ENCODE measurements at regions not wholly inside any gene's neighbourhood (a gene's known extent, or its start where the extent isn't known, plus 50 kb on each side); places are given as distances from the start of the nearest gene placed in this dataset.

DNA sequence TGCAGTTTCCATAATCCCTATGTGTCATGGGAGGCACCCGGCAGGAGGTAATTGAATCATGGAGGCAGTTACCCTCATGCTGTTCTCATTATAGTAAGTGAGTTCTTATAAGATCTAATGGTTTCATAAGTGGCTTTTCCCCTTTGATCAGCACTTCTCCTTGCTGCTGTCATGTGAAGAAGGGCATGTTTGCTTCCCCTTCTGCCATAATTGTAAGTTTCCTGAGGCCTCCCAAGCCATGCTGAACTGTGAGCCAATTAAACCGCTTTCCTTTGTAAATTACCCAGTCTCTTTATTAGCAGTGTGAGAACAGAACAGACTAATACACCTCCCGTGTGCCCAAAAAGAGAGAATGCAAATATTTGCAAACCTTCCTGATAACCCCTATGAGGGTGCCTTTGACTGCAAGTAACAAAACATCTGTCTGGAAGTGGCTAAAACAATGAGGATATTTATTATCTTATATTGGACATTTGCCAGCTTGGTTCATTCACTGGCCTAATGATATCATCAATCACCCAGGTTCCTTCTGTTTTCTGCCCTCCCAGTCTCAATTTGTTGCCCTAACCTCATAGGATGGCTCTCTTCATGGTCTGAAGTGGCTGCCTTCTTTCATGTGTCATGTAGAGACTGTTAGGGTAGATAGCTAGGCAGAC is 68.7 kb downstream of the BHLHE40 start (continued):
- TF ChIP-seq NR2C2 (CRISPR knock-in tag; IDR thresholded peaks at IDR 0.05; ENCODE audit: borderline replicate concordance), result no peak

DNA sequence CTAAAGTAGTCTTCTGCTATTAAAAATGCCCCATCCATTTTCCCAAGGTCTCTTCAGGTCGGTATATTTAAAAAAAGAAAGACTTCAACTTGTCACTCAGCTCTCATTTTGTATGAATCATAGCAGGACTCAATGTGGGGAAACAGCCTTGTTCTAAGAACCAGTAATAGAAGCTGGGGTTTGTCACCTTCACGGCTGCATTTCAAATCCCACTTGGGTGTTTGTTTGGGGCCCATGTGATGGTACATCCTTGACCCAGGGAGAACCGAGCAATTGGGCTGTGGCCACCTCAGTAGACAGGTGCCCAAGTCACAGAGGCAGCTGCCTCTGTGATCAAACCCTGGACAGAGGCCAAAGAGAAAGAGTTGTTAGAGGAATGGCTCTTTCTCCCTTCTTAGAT is 70.3 kb upstream of the ARL8B start:
- Histone ChIP-seq H3K4me3 (replicated peaks in 1 of 3; ENCODE audit: insufficient read depth in 1 of 3, low read depth in 2 of 3, low read length in 3 of 3) (no peak overlapping the region), H3K27me3 (ENCODE audit: control insufficient read depth in 1 of 2, insufficient read depth in 2 of 2, low read length in 2 of 2) (peaks cover 0 to 11% of the 10 kb centered on the region in 2 experiments; a peak in 1 of 5 replicates), H3K27ac (ENCODE audit: extremely low read length, insufficient read depth, low read length) (no peak overlapping the region), H3K4me2 (ENCODE audit: low read depth, low read length) (no peak overlapping the region), H3K9me3 (ENCODE audit: low read length) (peaks cover 6% of the 10 kb centered on the region; the same call in 1 of the 2 replicates), H3K4me1 (ENCODE audit: insufficient read depth, low read length) (peaks cover 6% of the 10 kb centered on the region; the same call in 1 of the 2 replicates), H3K9ac (ENCODE audit: insufficient read depth, low read depth, low read length) (no peak overlapping the region), H3K36me3 (replicated peaks in 1 of 2; ENCODE audit: control insufficient read depth in 1 of 2, insufficient read depth in 2 of 2, low read length in 2 of 2) (no peaks in the 10 kb centered on the region), H2AFZ (ENCODE audit: low read length) (no peak overlapping the region), H3K79me2 (ENCODE audit: insufficient read depth, low read length) (no peaks in the 10 kb centered on the region), H4K20me1 (ENCODE audit: insufficient read depth, low read length) (no peaks in the 10 kb centered on the region)
- DNase-seq (ENCODE audit: low spot score) (no peak), ATAC-seq (no peak), FAIRE-seq (no peak)
- intact Hi-C loops (cut with micrococcal nuclease; ENCODE audit: unreplicated experiment) (no loop called here), in situ Hi-C loops (cut with HindIII; ENCODE audit: extremely low pct_ligation_motif_present, low pct_unique_long_range_greater_than_20kb) (loop anchor here (5.0 kb wide), 1 partner anchor 329 kb away; no protein-coding TSS in a partner anchor)
- no TSS peak for BruUV-seq (replicated peaks)
- WGBS (ENCODE audit: low lambda C conversion rate), result 0% methylated on average over 3 of the region's 3 CpGs
- CTCF ChIA-PET (ENCODE audit: low intra/inter-chr PET ratio, low total read pairs), result no interaction called here
- no peak for TF ChIP-seq ZNF350 (CRISPR knock-in tag; IDR thresholded peaks at IDR 0.05; ENCODE audit: borderline replicate concordance, low read depth)
- no peak for TF ChIP-seq ATAD3A (CRISPR knock-in tag; IDR thresholded peaks at IDR 0.05)
- TF ChIP-seq RNF2 (conservative IDR thresholded peaks at IDR 0.05; ENCODE audit: low read depth), result no peak
- no peak for TF ChIP-seq SMARCC2 (IDR thresholded peaks at IDR 0.05)
- TF ChIP-seq, protein P1, sequence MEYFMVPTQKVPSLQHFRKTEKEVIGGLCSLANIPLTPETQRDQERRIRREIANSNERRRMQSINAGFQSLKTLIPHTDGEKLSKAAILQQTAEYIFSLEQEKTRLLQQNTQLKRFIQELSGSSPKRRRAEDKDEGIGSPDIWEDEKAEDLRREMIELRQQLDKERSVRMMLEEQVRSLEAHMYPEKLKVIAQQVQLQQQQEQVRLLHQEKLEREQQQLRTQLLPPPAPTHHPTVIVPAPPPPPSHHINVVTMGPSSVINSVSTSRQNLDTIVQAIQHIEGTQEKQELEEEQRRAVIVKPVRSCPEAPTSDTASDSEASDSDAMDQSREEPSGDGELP (IDR thresholded peaks at IDR 0.05; ENCODE audit: borderline replicate concordance, low read depth), result no peak
- TF ChIP-seq KDM6A (CRISPR knock-in tag; IDR thresholded peaks at IDR 0.05; ENCODE audit: low read depth), result no peak
- TF ChIP-seq, protein P2, sequence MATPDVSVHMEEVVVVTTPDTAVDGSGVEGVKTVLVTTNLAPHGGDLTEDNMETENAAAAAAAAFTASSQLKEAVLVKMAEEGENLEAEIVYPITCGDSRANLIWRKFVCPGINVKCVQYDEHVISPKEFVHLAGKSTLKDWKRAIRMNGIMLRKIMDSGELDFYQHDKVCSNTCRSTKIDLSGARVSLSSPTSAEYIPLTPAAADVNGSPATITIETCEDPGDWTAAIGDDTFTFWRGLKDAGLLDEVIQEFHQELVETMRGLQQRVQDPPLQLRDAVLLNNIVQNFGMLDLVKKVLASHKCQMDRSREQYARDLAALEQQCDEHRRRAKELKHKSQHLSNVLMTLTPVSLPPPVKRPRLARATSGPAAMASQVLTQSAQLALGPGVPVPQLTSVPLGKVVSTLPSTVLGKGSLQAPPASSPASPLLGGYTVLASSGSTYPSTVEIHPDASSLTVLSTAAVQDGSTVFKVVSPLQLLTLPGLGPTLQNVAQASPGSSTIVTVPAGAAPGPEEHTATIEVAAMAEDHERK (CRISPR knock-in tag; IDR thresholded peaks at IDR 0.05; ENCODE audit: low read depth), result no peak
- no peak for TF ChIP-seq IKZF1 (IDR thresholded peaks at IDR 0.05)
- TF ChIP-seq, protein P3, sequence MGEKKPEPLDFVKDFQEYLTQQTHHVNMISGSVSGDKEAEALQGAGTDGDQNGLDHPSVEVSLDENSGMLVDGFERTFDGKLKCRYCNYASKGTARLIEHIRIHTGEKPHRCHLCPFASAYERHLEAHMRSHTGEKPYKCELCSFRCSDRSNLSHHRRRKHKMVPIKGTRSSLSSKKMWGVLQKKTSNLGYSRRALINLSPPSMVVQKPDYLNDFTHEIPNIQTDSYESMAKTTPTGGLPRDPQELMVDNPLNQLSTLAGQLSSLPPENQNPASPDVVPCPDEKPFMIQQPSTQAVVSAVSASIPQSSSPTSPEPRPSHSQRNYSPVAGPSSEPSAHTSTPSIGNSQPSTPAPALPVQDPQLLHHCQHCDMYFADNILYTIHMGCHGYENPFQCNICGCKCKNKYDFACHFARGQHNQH (CRISPR knock-in tag; IDR thresholded peaks at IDR 0.05), result no peak
- TF ChIP-seq, protein P4, sequence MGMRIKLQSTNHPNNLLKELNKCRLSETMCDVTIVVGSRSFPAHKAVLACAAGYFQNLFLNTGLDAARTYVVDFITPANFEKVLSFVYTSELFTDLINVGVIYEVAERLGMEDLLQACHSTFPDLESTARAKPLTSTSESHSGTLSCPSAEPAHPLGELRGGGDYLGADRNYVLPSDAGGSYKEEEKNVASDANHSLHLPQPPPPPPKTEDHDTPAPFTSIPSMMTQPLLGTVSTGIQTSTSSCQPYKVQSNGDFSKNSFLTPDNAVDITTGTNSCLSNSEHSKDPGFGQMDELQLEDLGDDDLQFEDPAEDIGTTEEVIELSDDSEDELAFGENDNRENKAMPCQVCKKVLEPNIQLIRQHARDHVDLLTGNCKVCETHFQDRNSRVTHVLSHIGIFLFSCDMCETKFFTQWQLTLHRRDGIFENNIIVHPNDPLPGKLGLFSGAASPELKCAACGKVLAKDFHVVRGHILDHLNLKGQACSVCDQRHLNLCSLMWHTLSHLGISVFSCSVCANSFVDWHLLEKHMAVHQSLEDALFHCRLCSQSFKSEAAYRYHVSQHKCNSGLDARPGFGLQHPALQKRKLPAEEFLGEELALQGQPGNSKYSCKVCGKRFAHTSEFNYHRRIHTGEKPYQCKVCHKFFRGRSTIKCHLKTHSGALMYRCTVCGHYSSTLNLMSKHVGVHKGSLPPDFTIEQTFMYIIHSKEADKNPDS (CRISPR knock-in tag; IDR thresholded peaks at IDR 0.05), result no peak
- TF ChIP-seq, protein P5, sequence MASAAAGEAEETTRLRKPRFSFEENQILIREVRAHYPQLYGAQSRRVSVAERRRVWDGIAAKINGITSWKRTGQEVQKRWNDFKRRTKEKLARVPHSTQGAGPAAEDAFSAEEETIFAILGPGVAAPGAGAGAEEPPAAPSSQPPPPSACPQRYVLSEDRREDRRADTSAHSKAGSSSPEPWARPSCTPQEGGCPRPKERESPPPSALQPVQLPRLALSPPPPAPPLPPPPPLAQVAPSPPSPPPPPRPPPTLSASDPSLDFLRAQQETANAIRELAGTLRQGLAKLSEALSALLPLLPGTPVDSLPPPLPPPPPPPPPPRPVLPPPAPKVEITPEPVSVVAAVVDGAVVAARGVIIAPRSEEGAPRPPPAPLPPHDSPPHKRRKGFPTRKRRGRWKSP (CRISPR knock-in tag; IDR thresholded peaks at IDR 0.05), result no peak
- TF ChIP-seq, protein P6, sequence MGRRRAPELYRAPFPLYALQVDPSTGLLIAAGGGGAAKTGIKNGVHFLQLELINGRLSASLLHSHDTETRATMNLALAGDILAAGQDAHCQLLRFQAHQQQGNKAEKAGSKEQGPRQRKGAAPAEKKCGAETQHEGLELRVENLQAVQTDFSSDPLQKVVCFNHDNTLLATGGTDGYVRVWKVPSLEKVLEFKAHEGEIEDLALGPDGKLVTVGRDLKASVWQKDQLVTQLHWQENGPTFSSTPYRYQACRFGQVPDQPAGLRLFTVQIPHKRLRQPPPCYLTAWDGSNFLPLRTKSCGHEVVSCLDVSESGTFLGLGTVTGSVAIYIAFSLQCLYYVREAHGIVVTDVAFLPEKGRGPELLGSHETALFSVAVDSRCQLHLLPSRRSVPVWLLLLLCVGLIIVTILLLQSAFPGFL (CRISPR knock-in tag; IDR thresholded peaks at IDR 0.05), result no peak
- POLR2A ChIA-PET, result no interaction called here
